Hepatocyte (in vitro differentiated cells): ENCODE measurements at regions not wholly inside any gene's neighbourhood (a gene's known extent, or its start where the extent isn't known, plus 50 kb on each side); places are given as distances from the start of the nearest gene placed in this dataset.

Source experiments
- DNase-seq: peaks from one replicate; pipeline ENCODE4 v3.0.0-alpha.2; 2016; ENCODE audit warnings: low spot score
- H2AFZ ChIP-seq: fragments of 200-600 bp; sonication (generic); 2 replicates; pipeline ENCODE4 v1.6.0; 2016; ENCODE audit warnings: antibody characterized with exemption, mild to moderate bottlenecking
- H3K27ac ChIP-seq: fragments of 200-600 bp; sonication (generic); 2 replicates; pipeline ENCODE4 v1.5.1; 2016; ENCODE audit warnings: mild to moderate bottlenecking
- H3K27me3 ChIP-seq: fragments of 200-600 bp; sonication (generic); 2 replicates; pipeline ENCODE4 v1.6.1; 2016
- H3K36me3 ChIP-seq: fragments of 200-600 bp; sonication (generic); replicated peaks from 2 replicates; pipeline ENCODE4 v1.5.1; 2016; ENCODE audit warnings: low read depth; ENCODE audit not compliant: insufficient read depth
- H3K4me1 ChIP-seq: fragments of 200-600 bp; sonication (generic); 2 replicates; pipeline ENCODE4 v1.5.1; 2016; ENCODE audit warnings: mild to moderate bottlenecking, moderate library complexity; ENCODE audit not compliant: insufficient read depth
- H3K4me2 ChIP-seq: fragments of 200-600 bp; sonication (generic); 2 replicates; pipeline ENCODE4 v1.6.0; 2016
- H3K4me3 ChIP-seq: fragments of 200-600 bp; sonication (generic); 2 replicates; pipeline ENCODE4 v1.5.1; 2016; ENCODE audit warnings: mild to moderate bottlenecking
- H3K79me2 ChIP-seq: fragments of 200-600 bp; sonication (generic); 2 replicates; pipeline ENCODE4 v1.6.0; 2017; ENCODE audit warnings: mild to moderate bottlenecking
- H3K9me2 ChIP-seq: fragments of 200-600 bp; sonication (generic); replicated peaks from 2 replicates; pipeline ENCODE4 v1.6.0; 2017; ENCODE audit warnings: mild to moderate bottlenecking; ENCODE audit not compliant: insufficient read depth
- H3K9me3 ChIP-seq: fragments of 200-600 bp; sonication (generic); 2 replicates; pipeline ENCODE4 v1.5.1; 2016; ENCODE audit warnings: low read depth, mild to moderate bottlenecking
- H4K20me1 ChIP-seq: fragments of 200-600 bp; sonication (generic); 2 replicates; pipeline ENCODE4 v1.6.0; 2016; ENCODE audit warnings: mild to moderate bottlenecking; ENCODE audit not compliant: insufficient read depth, poor library complexity, severe bottlenecking
- EZH2 ChIP-seq: fragments of 200-600 bp; sonication (generic); IDR thresholded peaks from 2 replicates; pipeline ENCODE4 v1.6.1; 2016; ENCODE audit warnings: antibody characterized with exemption, mild to moderate bottlenecking, borderline replicate concordance
- EZH2phosphoT487 ChIP-seq: fragments of 200-600 bp; sonication (generic); IDR thresholded peaks from one replicate; pipeline ENCODE4 v1.6.1; 2018; ENCODE audit warnings: antibody characterized with exemption, mild to moderate bottlenecking, low read depth, moderate library complexity; ENCODE audit not compliant: unreplicated experiment, severe bottlenecking
- WGBS: methylation state at CpG from one replicate; pipeline ENCODE4 v1.1.6; 2016; ENCODE audit warnings: low lambda C conversion rate; ENCODE audit errors: missing lambda C conversion rate; 5-methylcytosine and 5-hydroxymethylcytosine counted together
- TF ChIP-seq, protein P1 (sequence below): fragments of 200-600 bp; sonication (generic); IDR thresholded peaks from 2 replicates; pipeline ENCODE4 v1.5.1; 2016; ENCODE audit warnings: antibody characterized with exemption, mild to moderate bottlenecking; ENCODE audit not compliant: poor library complexity

DNA sequence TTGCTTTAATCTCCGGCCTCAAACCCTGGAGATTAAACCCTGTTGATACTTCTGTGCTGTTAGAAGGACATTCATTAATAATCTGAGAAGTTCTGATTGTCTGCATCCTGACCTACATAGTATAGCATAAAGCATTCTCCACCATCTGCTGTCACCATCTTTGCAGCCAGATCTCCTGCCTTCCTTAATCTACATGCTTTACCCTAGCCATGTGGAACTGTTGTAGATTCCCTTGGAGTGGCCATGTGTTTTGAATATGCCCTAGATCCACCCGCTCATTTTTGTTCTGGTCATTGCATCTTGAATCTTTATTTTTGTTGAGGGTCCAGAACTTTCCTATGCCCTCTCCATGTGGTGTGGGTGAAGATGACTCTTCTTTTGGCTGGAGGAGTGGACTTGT is 110.3 kb downstream of the OXSM start:
- Histone ChIP-seq H3K27me3 (no peaks in the 10 kb centered on the region), H3K36me3 (no peaks in the 10 kb centered on the region), H3K4me2 (no peak overlapping the region), H3K27ac (no peak overlapping the region), H3K79me2 (no peaks in the 10 kb centered on the region), H3K9me3 (no peaks in the 10 kb centered on the region), H3K4me1 (peaks cover 9% of the 10 kb centered on the region), H4K20me1 (no peaks in the 10 kb centered on the region), H2AFZ (no peak overlapping the region), H3K9me2 (no peaks in the 10 kb centered on the region), H3K4me3 (no peak overlapping the region)
- TF ChIP-seq EZH2, result no peak
- no peak for TF ChIP-seq EZH2phosphoT487
- TF ChIP-seq, protein P1, sequence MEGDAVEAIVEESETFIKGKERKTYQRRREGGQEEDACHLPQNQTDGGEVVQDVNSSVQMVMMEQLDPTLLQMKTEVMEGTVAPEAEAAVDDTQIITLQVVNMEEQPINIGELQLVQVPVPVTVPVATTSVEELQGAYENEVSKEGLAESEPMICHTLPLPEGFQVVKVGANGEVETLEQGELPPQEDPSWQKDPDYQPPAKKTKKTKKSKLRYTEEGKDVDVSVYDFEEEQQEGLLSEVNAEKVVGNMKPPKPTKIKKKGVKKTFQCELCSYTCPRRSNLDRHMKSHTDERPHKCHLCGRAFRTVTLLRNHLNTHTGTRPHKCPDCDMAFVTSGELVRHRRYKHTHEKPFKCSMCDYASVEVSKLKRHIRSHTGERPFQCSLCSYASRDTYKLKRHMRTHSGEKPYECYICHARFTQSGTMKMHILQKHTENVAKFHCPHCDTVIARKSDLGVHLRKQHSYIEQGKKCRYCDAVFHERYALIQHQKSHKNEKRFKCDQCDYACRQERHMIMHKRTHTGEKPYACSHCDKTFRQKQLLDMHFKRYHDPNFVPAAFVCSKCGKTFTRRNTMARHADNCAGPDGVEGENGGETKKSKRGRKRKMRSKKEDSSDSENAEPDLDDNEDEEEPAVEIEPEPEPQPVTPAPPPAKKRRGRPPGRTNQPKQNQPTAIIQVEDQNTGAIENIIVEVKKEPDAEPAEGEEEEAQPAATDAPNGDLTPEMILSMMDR, result no peak
- 98% methylated on average over 2 of the region's 2 CpGs for WGBS
- no peak for DNase-seq

- H3K9me2 ChIP-seq, result no peaks in the 10 kb centered on the region
- H3K4me3 ChIP-seq, result no peak overlapping the region
- H3K79me2 ChIP-seq, result no peaks in the 10 kb centered on the region
- no peaks in the 10 kb centered on the region for H3K36me3 ChIP-seq
- no peaks in the 10 kb centered on the region for H3K27me3 ChIP-seq
- TF ChIP-seq, protein P1, result no peak
- TF ChIP-seq EZH2phosphoT487 (no peak), EZH2 (no peak)
- H2AFZ ChIP-seq, result no peak overlapping the region
- no peak overlapping the region for H3K27ac ChIP-seq
- no peak overlapping the region for H3K4me2 ChIP-seq
- H3K9me3 ChIP-seq, result no peaks in the 10 kb centered on the region
- no peaks in the 10 kb centered on the region for H4K20me1 ChIP-seq
- DNase-seq, result no peak
- 47% methylated on average over 2 of the region's 2 CpGs for WGBS
- peaks cover 9% of the 10 kb centered on the region for H3K4me1 ChIP-seq
These were observed 111.9 kb downstream of the OXSM start for GRCh38 chr3:25901796-25902195.

DNA sequence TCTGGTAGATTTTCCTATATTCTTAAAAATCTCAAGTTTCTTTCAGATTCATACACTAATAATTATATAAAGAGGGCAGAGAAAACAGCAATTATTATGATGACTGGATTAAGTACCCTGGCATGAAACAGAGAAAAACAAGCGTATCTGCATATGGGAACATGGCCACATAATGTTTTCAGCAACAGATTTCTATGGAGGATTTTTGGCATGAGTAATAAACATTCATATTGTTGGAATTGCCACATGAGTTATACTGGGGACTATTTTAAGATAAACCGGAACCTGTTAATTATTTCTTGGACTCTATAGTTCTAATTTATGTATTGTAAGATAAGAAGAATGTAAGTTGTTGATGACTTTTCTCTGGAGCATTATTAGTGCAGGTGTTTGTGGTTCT is 112.7 kb downstream of the OXSM start:
- no peaks in the 10 kb centered on the region for H3K27me3 ChIP-seq
- no peaks in the 10 kb centered on the region for H3K79me2 ChIP-seq
- no peaks in the 10 kb centered on the region for H3K9me3 ChIP-seq
- H4K20me1 ChIP-seq, result no peaks in the 10 kb centered on the region
- no peak overlapping the region for H3K4me3 ChIP-seq
- H3K36me3 ChIP-seq, result no peaks in the 10 kb centered on the region
- H3K4me2 ChIP-seq, result no peak overlapping the region
- no peak for DNase-seq
- 91% methylated on average over 2 of the region's 2 CpGs for WGBS
- no peaks in the 10 kb centered on the region for H3K9me2 ChIP-seq
- H3K27ac ChIP-seq, result no peak overlapping the region
- peaks cover 9% of the 10 kb centered on the region for H3K4me1 ChIP-seq
- H2AFZ ChIP-seq, result no peak overlapping the region
- TF ChIP-seq, protein P1, result no peak

GRCh38 chr3:25903371-25904129 is 113.7 kb downstream of the OXSM start:
- H3K4me3 ChIP-seq, result no peak overlapping the region
- H3K79me2 ChIP-seq, result no peaks in the 10 kb centered on the region
- H3K27me3 ChIP-seq, result no peaks in the 10 kb centered on the region
- H3K4me1 ChIP-seq, result peaks cover 9% of the 10 kb centered on the region
- 82% methylated on average over 3 of the region's 3 CpGs for WGBS
- TF ChIP-seq EZH2 (no peak), EZH2phosphoT487 (no peak)
- TF ChIP-seq, protein P1, result no peak
- no peaks in the 10 kb centered on the region for H3K36me3 ChIP-seq
- no peaks in the 10 kb centered on the region for H4K20me1 ChIP-seq
- no peak overlapping the region for H2AFZ ChIP-seq
- DNase-seq, result no peak
- H3K9me2 ChIP-seq, result no peaks in the 10 kb centered on the region
- no peak overlapping the region for H3K4me2 ChIP-seq
- no peak overlapping the region for H3K27ac ChIP-seq
- no peaks in the 10 kb centered on the region for H3K9me3 ChIP-seq
